ENCODE measurements at regions not wholly inside any gene's neighbourhood (a gene's known extent, or its start where the extent isn't known, plus 50 kb on each side); places are given as distances from the start of the nearest gene placed in this dataset.

DNA sequence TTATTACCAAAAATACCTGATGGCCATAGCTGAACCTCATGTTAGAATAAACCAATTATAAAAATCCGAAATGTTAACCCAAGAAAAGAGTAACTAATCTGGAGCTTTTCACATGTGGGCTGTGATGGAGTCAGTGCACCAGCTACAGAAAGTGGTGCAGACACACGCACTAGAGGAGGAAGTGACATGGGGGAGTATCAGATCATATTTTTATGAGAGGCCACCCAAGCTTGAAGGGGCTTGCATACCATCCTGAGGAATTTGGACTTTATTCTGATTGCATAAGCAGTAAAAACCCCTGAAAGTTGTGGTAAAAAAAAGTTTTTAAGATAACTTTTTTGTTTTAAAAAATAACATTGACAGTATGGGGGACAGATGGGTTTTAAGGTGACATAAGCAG lies 1148.5 kb upstream of the CELF2 start:
- TF ChIP-seq POLR2A (IDR thresholded peaks at IDR 0.05) (no peak), EP300 (IDR thresholded peaks at IDR 0.05) (no peak)
- TF ChIP-seq, protein P1, sequence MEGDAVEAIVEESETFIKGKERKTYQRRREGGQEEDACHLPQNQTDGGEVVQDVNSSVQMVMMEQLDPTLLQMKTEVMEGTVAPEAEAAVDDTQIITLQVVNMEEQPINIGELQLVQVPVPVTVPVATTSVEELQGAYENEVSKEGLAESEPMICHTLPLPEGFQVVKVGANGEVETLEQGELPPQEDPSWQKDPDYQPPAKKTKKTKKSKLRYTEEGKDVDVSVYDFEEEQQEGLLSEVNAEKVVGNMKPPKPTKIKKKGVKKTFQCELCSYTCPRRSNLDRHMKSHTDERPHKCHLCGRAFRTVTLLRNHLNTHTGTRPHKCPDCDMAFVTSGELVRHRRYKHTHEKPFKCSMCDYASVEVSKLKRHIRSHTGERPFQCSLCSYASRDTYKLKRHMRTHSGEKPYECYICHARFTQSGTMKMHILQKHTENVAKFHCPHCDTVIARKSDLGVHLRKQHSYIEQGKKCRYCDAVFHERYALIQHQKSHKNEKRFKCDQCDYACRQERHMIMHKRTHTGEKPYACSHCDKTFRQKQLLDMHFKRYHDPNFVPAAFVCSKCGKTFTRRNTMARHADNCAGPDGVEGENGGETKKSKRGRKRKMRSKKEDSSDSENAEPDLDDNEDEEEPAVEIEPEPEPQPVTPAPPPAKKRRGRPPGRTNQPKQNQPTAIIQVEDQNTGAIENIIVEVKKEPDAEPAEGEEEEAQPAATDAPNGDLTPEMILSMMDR (IDR thresholded peaks at IDR 0.05) = no peak
